UCSD-AML1 (cell line): ENCODE measurements at regions not wholly inside any gene's neighbourhood (a gene's known extent, or its start where the extent isn't known, plus 50 kb on each side); places are given as distances from the start of the nearest gene placed in this dataset.
"Not testable (repeated sequence)": the region's sequence is repeated elsewhere in the genome, so short reads cannot be mapped to it uniquely, and the experiment has no call there.

ENCODE experiments used
- DNase-seq: peaks from one replicate; lab custom pipeline; 2025; ENCODE audit not compliant: unreplicated experiment; lab: John Stamatoyannopoulos, UW

GRCh38 chr4:12712648-12713339, 771.3 kb downstream of the RAB28 start:
- DNase-seq = no peak

- no peak for DNase-seq
Observed at GRCh38 chr4:12707381-12708175, 776.6 kb downstream of the RAB28 start.

GRCh38 chr4:12703036-12703435, 781.1 kb downstream of the RAB28 start:
- no peak for DNase-seq

- DNase-seq = no peak
Observed at GRCh38 chr4:12701384-12701783, 782.8 kb downstream of the RAB28 start.

GRCh38 chr4:12697970-12698369, 786.2 kb downstream of the RAB28 start:
- DNase-seq = no peak

- no peak for DNase-seq
Observed at GRCh38 chr4:12692815-12693214, 791.3 kb downstream of the RAB28 start.

GRCh38 chr4:12691168-12691567, 793.0 kb downstream of the RAB28 start:
- DNase-seq = no peak

GRCh38 chr4:12689457-12689856, 794.7 kb downstream of the RAB28 start:
- no peak for DNase-seq

- DNase-seq = no peak
Observed at GRCh38 chr4:12679217-12679616, 804.9 kb downstream of the RAB28 start.

- no peak for DNase-seq
Observed at GRCh38 chr4:12674184-12674583, 810.0 kb downstream of the RAB28 start.

GRCh38 chr4:12672303-12672702, 811.8 kb downstream of the RAB28 start:
- no peak for DNase-seq

GRCh38 chr4:12658146-12658545, 826.0 kb downstream of the RAB28 start:
- no peak for DNase-seq

- DNase-seq = no peak
Observed at GRCh38 chr4:12651876-12652275, 832.3 kb downstream of the RAB28 start.

- no peak for DNase-seq
Observed at GRCh38 chr4:12645732-12646131, 838.4 kb downstream of the RAB28 start.

- DNase-seq = no peak
Observed at GRCh38 chr4:12644261-12644660, 839.9 kb downstream of the RAB28 start.

GRCh38 chr4:12636191-12636590, 847.9 kb downstream of the RAB28 start:
- no peak for DNase-seq

- DNase-seq = no peak
Observed at GRCh38 chr4:12635629-12636028, 848.5 kb downstream of the RAB28 start.

GRCh38 chr4:12633053-12633651, 851.0 kb downstream of the RAB28 start:
- peak; percentile 69 for DNase-seq

- no peak for DNase-seq
Observed at GRCh38 chr4:12615822-12616221, 868.3 kb downstream of the RAB28 start.

- DNase-seq = no peak
Observed at GRCh38 chr4:12612876-12613275, 871.3 kb downstream of the RAB28 start.

- not testable (repeated sequence) for DNase-seq
Observed at GRCh38 chr4:12609212-12609875, 874.8 kb downstream of the RAB28 start.

- no peak for DNase-seq
Observed at GRCh38 chr4:12595986-12596385, 888.2 kb downstream of the RAB28 start.
